ENCODE measurements at regions not wholly inside any gene's neighbourhood (a gene's known extent, or its start where the extent isn't known, plus 50 kb on each side); places are given as distances from the start of the nearest gene placed in this dataset.

DNA sequence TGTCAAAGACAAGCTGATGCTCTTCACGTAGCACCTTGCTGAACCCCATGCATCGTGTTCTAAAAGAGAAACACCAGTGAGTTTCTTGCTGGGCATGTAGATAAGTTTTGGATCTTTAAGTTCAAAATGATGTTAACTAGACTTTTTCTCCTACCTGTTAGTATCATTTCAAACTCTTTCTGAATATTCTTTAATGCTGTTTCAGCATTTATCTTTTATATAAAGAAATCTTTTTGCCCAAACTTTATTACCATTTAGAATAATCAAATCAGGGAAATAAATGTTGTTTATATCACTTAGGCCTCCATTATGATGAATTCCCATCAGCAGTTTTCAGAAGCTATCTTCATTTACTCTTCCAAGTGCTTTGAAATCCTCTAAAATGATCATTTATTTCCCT lies 542.8 kb downstream of the CDH10 start:
- TF ChIP-seq, protein P1, sequence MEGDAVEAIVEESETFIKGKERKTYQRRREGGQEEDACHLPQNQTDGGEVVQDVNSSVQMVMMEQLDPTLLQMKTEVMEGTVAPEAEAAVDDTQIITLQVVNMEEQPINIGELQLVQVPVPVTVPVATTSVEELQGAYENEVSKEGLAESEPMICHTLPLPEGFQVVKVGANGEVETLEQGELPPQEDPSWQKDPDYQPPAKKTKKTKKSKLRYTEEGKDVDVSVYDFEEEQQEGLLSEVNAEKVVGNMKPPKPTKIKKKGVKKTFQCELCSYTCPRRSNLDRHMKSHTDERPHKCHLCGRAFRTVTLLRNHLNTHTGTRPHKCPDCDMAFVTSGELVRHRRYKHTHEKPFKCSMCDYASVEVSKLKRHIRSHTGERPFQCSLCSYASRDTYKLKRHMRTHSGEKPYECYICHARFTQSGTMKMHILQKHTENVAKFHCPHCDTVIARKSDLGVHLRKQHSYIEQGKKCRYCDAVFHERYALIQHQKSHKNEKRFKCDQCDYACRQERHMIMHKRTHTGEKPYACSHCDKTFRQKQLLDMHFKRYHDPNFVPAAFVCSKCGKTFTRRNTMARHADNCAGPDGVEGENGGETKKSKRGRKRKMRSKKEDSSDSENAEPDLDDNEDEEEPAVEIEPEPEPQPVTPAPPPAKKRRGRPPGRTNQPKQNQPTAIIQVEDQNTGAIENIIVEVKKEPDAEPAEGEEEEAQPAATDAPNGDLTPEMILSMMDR (IDR thresholded peaks at IDR 0.05; ENCODE audit: low read depth, low read length, poor library complexity, severe bottlenecking) = no peak
- no peak for TF ChIP-seq EZH2phosphoT487 (IDR thresholded peaks at IDR 0.05; ENCODE audit: borderline replicate concordance, low read length)
